Duodenal mucosa (tissue), 2 donors: ENCODE measurements at regions not wholly inside any gene's neighbourhood (a gene's known extent, or its start where the extent isn't known, plus 50 kb on each side); places are given as distances from the start of the nearest gene placed in this dataset.

Experiments
- H3K27ac ChIP-seq: one replicate; pipeline ENCODE4 v1.7.0; 2013; ENCODE audit warnings: low read depth, low read length
- H3K27me3 ChIP-seq, 2 donors: one replicate each; pipeline ENCODE4 v1.7.0; 2013; ENCODE audit warnings: low read length in 2 of 2, control low read depth in 1 of 2; ENCODE audit not compliant: insufficient read depth in 2 of 2, control insufficient read depth in 1 of 2
- H3K36me3 ChIP-seq, 2 donors: one replicate each; pipeline ENCODE4 v1.7.0; 2013; ENCODE audit warnings: low read length in 2 of 2, control low read depth in 1 of 2; ENCODE audit not compliant: insufficient read depth in 2 of 2, control insufficient read depth in 1 of 2
- H3K4me1 ChIP-seq, 2 donors: one replicate each; pipeline ENCODE4 v1.7.0; 2013; ENCODE audit warnings: low read length in 2 of 2, control low read depth in 1 of 2; ENCODE audit not compliant: insufficient read depth in 2 of 2, control insufficient read depth in 1 of 2
- H3K4me3 ChIP-seq, 2 donors: one replicate each; pipeline ENCODE4 v1.7.0; 2013; ENCODE audit warnings: low read length in 2 of 2, low read depth in 1 of 2
- H3K9ac ChIP-seq, 2 donors: one replicate each; pipeline ENCODE4 v1.7.0; 2013; ENCODE audit warnings: low read length in 2 of 2, low read depth in 1 of 2
- H3K9me3 ChIP-seq, 2 donors: one replicate each; pipeline ENCODE4 v1.7.0; 2013; ENCODE audit warnings: low read length in 2 of 2, control low read depth in 1 of 2; ENCODE audit not compliant: control insufficient read depth in 1 of 2

DNA sequence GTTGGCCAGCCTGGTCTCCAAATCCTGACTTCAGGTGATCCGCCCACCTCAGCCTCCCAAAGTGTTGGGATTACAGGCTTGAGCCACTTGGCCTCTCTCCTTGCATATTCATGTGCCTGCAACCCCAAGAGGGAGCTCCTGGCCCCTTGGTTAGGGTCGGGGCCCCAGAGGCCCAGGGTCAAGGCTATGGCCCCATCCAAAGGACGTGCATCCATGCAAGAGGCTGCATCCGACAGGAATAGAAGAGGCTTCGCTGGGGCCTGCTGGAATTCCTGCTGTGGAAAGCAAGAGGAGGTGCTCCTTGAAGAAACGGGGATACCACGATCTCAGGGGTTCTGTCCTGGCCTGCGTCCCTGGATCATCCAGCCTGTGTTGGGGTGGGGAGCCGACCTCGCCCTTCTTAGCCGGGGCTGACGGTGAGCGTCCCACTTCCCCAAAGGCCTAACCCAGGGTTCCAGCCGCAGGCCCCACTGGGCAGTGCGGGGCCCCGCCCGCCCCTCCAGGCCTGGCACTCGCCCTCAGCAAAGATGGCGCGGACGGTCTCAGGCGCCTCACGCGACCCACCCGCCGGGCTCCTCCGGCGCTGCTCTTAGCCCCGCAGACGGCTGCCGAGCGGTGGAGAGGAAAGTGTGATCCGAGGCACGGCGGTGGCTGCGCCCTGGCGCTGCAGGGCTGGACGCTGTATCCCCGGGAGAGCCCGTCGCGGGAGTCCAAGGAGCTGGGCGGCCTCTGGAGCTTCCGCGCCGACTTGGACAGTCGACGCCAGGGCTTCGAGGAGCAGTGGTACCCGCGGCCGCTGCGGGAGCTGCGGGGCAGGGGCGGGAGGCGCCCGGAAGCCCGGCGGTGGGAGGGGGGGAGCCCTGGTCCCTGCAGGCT lies 54.7 kb downstream of the ZNF727 start:
- Histone ChIP-seq H3K27ac (no peak overlapping the region), H3K36me3 (no peaks in the 10 kb centered on the region), H3K4me3 (no peak overlapping the region), H3K27me3 (no peaks in the 10 kb centered on the region), H3K4me1 (no peaks in the 10 kb centered on the region), H3K9ac (no peak overlapping the region), H3K9me3 (peaks cover 23 to 50% of the 10 kb centered on the region in 2 donors)

DNA sequence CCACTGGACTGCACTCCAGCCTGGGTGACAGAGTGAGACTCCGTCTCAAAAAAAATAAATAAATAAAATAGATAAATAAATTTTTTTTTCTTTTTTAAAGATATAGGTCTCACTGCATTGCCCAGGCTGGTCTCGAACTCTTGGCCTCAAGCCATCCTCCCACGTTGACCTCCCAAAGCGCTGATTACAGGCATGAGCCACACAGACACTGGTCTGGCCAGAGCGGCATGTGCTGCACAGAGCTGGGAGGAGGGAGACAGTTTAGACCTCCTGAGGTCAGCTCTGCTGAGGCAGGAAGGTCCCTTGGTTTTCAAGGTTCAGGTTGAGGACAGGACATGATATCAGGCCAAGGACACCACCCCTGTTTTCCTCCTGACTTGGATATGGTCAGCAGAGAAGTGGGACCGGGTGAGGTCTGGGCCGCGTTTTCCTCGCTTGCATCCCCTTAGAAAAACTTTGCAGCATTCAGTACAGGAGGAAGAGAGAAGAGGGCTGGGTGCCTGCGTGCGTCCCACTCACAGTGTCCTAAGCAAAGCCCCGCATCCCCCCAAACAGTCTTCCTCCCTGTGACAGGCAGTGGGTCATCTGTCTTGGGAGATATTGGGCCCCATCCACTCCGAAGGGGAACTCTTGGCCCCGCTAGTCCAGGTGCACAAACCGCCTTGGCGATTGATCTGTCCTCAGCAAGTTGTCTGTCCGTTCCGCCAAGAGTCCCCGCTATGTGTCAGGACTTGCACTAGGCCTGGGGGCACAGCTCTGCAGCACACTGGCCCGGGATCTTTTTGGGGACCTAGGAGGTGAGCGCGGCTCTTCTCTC lies 56.1 kb downstream of the ZNF727 start:
- Histone ChIP-seq H3K9me3 (peaks cover 23 to 44% of the 10 kb centered on the region in 2 donors), H3K27me3 (no peaks in the 10 kb centered on the region), H3K27ac (no peak overlapping the region), H3K9ac (no peak overlapping the region), H3K4me1 (no peaks in the 10 kb centered on the region), H3K4me3 (no peak overlapping the region), H3K36me3 (no peaks in the 10 kb centered on the region)

DNA sequence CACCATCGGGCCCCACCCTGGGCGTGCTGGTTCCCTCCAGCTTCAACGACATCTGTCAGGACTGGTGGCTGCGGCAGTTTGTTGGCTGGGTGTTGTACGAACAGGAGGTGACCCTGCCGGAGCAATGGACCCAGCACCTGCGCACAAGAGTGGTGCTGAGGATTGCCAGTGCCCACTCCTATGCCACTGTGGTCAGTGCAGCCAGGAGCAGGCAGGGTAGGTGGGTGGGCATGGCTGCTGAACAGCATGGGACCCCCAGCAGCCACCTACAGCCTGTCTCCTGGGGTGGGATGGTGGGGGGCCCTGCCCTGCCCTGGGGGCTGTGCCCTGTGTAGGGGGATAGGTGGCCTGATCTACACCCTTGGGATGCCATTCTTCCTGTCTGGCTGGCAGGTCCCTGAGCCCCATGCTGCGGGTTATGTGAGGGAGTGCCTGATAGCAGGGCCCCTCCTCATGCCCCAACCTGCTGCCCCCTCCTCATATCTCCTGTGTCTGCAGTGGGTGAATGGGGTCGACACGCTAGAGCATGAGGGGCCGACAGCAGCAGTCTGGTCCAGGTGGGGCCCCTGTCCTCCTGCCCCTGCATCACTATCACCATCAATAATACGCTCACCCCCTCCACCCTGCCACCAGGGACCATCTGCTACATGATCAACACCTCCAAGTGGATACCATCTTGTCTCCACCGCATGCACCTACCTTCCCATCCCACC lies 56.9 kb downstream of the ZNF727 start:
- Histone ChIP-seq H3K9me3 (peaks cover 23 to 44% of the 10 kb centered on the region in 2 donors), H3K9ac (no peak overlapping the region), H3K4me1 (no peaks in the 10 kb centered on the region), H3K27ac (no peak overlapping the region), H3K27me3 (no peaks in the 10 kb centered on the region), H3K4me3 (no peak overlapping the region), H3K36me3 (no peaks in the 10 kb centered on the region)

DNA sequence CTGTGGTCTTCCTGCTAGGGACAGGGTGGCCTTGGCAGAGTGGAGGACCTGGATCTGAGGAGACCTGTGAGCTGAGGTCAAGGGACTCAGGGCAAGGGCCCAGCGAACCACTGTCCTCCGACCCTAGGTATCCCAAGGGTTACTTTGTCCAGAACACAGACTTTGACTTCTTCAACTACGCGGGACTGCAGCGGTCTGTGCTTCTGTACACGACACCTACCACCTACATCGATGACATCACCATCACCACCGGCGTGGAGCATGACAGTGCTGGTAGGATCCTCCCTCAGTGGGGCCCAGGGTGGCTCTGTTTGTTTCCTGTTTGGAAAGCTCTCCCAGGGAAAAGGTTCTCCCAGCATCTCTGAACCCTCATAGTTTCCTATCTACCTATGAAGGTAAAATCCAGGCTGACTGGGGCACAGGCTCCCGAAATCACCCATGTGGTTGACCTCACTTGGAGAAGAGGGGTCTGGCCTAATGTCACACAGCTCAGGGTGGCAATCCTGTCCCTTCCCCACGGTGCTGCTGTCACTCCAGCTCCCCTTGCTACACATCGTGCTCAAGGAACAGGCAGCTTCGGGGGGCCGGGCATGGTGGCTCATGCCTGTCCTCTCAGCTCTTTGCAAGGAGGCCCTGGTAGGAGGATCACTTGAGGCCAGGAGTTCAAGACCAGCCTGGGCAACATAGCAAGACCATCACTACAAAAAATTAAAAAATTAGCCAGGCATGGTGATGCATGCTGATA lies 57.6 kb downstream of the ZNF727 start:
- H3K27ac ChIP-seq = no peak overlapping the region
- no peaks in the 10 kb centered on the region for H3K27me3 ChIP-seq
- peaks cover 23 to 41% of the 10 kb centered on the region in 2 donors for H3K9me3 ChIP-seq
- no peaks in the 10 kb centered on the region for H3K36me3 ChIP-seq
- no peak overlapping the region for H3K9ac ChIP-seq
- no peak overlapping the region for H3K4me3 ChIP-seq
- H3K4me1 ChIP-seq = no peaks in the 10 kb centered on the region

DNA sequence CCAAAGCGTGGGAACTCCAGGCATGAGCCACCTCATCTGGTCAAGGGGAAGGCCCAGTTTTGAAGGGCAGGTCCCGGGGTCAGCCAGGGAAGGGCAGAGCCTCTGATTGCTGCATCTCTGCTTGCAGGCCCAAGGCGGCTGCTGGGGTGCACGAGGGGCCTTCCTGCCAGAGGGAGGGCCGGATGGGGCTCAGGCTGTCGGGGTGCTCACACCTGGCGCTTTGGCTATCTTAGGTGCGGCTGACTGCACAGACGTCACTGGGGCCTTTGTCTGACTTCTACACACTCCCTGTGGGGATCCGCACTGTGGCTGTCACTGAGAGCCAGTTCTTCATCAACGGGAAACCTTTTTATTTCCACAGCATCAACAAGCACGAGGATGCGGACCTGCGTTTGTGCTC lies 68.7 kb downstream of the ZNF727 start:
- H3K9me3 ChIP-seq = peaks cover 10 to 28% of the 10 kb centered on the region in 2 donors
- H3K4me1 ChIP-seq = no peaks in the 10 kb centered on the region
- H3K27ac ChIP-seq = no peak overlapping the region
- no peaks in the 10 kb centered on the region for H3K36me3 ChIP-seq
- H3K4me3 ChIP-seq = no peak overlapping the region
- no peak overlapping the region for H3K9ac ChIP-seq
- H3K27me3 ChIP-seq = no peaks in the 10 kb centered on the region

DNA sequence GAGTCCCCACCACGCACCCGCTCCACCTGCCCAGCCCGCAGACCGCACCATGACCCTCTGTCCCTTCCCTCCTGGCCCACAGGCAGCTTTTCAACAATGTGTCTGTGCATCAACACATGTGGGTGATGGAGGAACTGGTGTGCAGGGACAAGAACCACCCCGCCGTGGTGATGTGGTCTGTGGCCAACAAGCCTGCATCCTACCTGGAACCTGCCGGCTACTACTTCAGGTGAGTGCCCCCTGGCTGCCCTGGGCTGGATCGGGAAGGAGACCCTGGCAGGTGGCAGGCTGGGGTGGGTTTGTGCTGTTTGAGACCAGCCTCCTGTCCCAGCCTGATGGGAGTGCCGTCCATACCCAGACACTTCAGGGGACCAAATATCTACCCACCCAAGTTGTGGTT lies 69.6 kb downstream of the ZNF727 start:
- Histone ChIP-seq H3K36me3 (no peaks in the 10 kb centered on the region), H3K27me3 (no peaks in the 10 kb centered on the region), H3K4me1 (no peaks in the 10 kb centered on the region), H3K4me3 (no peak overlapping the region), H3K27ac (no peak overlapping the region), H3K9ac (no peak overlapping the region), H3K9me3 (peaks cover 16 to 35% of the 10 kb centered on the region in 2 donors)

DNA sequence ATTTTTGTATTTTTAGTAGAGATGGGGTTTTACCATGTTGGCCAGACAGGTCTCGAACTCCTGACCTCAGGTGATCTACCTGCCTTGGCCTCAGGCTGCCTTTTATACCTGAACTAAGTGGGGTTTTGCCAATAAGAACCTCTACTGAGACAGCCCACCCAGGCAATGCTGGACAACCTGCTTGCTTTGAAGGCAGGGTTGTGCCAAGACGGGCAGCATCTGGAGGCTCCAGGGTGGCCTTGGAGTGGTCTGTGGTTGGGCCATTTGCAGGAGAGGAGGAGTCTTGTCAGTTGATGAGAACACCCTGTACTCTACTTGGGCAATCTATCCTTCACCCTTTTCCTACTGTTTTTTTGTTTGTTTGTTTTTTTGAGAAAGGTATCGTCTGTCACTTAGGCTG lies 75.3 kb upstream of the ZNF735 start:
- Histone ChIP-seq H3K27ac (no peak overlapping the region), H3K4me1 (no peaks in the 10 kb centered on the region), H3K9ac (no peak overlapping the region), H3K36me3 (no peaks in the 10 kb centered on the region), H3K27me3 (no peaks in the 10 kb centered on the region), H3K4me3 (no peak overlapping the region), H3K9me3 (peaks cover 41 to 52% of the 10 kb centered on the region in 2 donors)
